GM12873 (cell line): ENCODE measurements at regions not wholly inside any gene's neighbourhood (a gene's known extent, or its start where the extent isn't known, plus 50 kb on each side); places are given as distances from the start of the nearest gene placed in this dataset.

Experiments used
- CTCF ChIP-seq: IDR thresholded peaks from 2 replicates; pipeline ENCODE4 v1.5.1; 2012; ENCODE audit warnings: low read depth, mild to moderate bottlenecking, moderate library complexity, low read length, control low read depth; ENCODE audit not compliant: insufficient read depth; ENCODE audit errors: missing control alignments

DNA sequence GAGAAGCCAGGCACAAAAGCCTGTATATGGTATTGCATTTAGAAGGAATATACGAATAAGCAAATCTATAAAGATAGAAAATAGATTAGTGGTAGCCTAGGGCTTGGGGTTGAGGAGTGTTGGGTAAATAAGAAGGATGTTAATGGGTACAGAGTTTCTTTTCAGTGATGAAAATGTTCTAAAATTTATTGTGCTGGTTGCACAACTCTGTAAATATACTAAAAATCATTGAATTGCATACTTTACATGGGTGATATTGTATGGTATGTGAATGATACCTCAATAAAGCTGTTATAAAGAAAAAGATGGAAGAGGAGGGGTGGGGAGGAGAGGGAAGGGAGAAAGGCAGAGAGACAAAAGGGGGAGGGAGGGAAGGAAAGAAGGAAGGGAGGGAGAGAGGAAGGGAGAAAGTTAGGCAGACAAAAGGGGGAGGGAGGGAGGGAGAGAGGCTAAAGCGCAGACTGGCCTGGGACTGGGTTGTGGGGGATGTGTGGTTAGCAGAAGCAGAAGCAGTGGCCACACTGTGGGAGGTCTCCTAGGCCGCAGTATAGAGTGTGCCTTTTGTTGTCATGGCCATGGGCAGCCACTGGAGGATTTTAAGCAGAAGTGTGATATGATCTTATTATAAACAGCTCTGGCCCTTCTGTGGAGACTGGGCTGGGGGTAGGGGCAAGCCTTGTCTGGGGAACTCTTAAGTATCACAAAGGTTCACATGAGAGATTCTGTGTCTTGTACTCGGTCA lies 73.6 kb upstream of the ELK3 start:
- peak; percentile 32 for TF ChIP-seq CTCF

- no peak for TF ChIP-seq CTCF
These were observed 72.9 kb upstream of the ELK3 start for GRCh38 chr12:96121271-96121711.

- TF ChIP-seq CTCF, result no peak
These were observed 63.6 kb upstream of the ELK3 start for GRCh38 chr12:96130396-96131059.

- TF ChIP-seq CTCF, result no peak
These were observed 62.9 kb upstream of the ELK3 start for GRCh38 chr12:96131230-96131788.

DNA sequence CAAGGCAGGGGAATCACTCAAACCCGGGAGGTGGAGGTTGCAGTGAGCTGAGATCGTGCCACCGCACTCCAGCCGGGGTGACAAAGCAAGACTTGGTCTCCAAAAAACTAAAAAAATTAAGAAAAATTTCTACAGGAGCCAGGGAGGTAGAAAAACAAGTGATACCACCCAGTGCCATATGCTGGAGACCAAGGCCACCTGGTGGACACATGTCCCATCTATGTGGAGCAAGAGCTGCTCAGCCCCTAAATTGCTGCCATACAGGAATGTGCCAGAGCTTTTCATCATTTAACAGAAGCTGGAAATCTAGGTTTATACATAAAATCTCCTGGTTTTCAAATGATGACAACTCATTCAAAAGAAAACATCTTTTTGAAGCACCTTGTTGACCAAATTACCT lies 61.4 kb upstream of the ELK3 start:
- TF ChIP-seq CTCF, result no peak

GRCh38 chr12:96134200-96134599 lies 60.0 kb upstream of the ELK3 start:
- no peak for TF ChIP-seq CTCF

DNA sequence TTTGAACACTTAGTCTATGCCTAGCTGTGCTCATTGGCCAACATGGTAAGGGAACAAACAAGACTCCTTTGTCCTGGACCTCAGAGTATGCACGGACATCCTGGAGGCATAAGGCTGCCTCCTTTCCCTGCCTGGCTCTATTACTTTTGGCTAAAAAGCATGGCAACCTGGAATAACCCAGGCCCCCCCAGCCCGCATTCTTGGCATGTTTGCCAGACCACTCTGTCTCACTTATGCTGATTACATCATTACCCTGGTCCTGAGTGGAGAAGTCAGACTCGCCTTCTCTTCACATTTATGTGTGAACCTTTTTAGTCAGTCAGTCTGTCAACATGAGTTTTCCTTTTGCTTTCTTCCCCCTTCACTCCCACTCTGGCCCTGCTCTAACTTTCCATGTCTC lies 58.0 kb upstream of the ELK3 start:
- no peak for TF ChIP-seq CTCF
